A549 (cell line): ENCODE measurements at regions not wholly inside any gene's neighbourhood (a gene's known extent, or its start where the extent isn't known, plus 50 kb on each side); places are given as distances from the start of the nearest gene placed in this dataset.
A peak's percentile ranks its signal among the peaks of the same experiment; 100 is the strongest.

ENCODE experiments used
- ATAC-seq, 2 experiments: fragments of 200-7000 bp in 1 of 2; fragments of >200 bp in 1 of 2; cut with Nextera tagmentation in 1 of 2; cut with Tn5 transposase in 1 of 2; 3 replicates each; pipeline versions ENCODE4 v1.8.0 to v1.9.1; 2018 to 2020; ENCODE audit warnings: mild to moderate bottlenecking in 1 of 2, moderate library complexity in 1 of 2
- CTCF ChIA-PET: fragments of 300-600 bp; sonication (Branson Sonifier 250); formaldehyde crosslinking; extraction: SDS; loops from one replicate; lab custom pipeline; 2021; ENCODE audit warnings: antibody characterized with exemption, inconsistent platforms; lab: Yijun Ruan, JAX
- POLR2A ChIA-PET: fragments of 350-600 bp; formaldehyde crosslinking; extraction: SDS; loops from one replicate; lab custom pipeline; 2021; ENCODE audit warnings: antibody characterized with exemption, inconsistent platforms; lab: Yijun Ruan, JAX
- DNase-seq, 2 experiments: peaks; one replicate each; pipeline versions ENCODE4 v3.0.0 to v3.0.0-alpha.2; 2011 to 2016; ENCODE audit warnings: low read depth in 1 of 2, low spot score in 1 of 2
- FAIRE-seq: peaks from 2 replicates; lab custom pipeline; 2011; peaks lifted over from hg19 to GRCh38; lab: Jason Lieb, UNC
- H3K27ac ChIP-seq, 2 experiments: fragments of >200 bp; sonication (Bioruptor Twin); formaldehyde crosslinking; 3 replicates each; pipeline ENCODE4 v1.5.1; 2016 to 2017
- H3K4me1 ChIP-seq: fragments of >200 bp; sonication (Bioruptor Twin); formaldehyde crosslinking; 3 replicates; pipeline ENCODE4 v1.6.1; 2016
- H3K4me2 ChIP-seq: fragments of >200 bp; sonication (Bioruptor Twin); formaldehyde crosslinking; 3 replicates; pipeline ENCODE4 v1.6.1; 2016
- H3K4me3 ChIP-seq: fragments of >200 bp; sonication (Bioruptor Twin); formaldehyde crosslinking; 3 replicates; pipeline ENCODE4 v1.5.1; 2016
- H3K9me3 ChIP-seq: fragments of >200 bp; sonication (Bioruptor Twin); formaldehyde crosslinking; 3 replicates; pipeline ENCODE4 v1.6.1; 2016
- BCL3 ChIP-seq: fragments of >200 bp; sonication (Bioruptor Twin); formaldehyde crosslinking; IDR thresholded peaks from 3 replicates; pipeline ENCODE4 v1.6.1; 2016
- BHLHE40 ChIP-seq: IDR thresholded peaks from 2 replicates; pipeline ENCODE4 v1.6.1; 2012; ENCODE audit warnings: low read depth, low read length, inconsistent platforms
- CHD4 ChIP-seq: fragments of 200-600 bp; sonication (generic); IDR thresholded peaks from 2 replicates; pipeline ENCODE4 v1.6.1; 2016; ENCODE audit warnings: antibody characterized with exemption, mild to moderate bottlenecking, borderline replicate concordance
- CTCF ChIP-seq: fragments of >200 bp; sonication (Bioruptor Twin); formaldehyde crosslinking; IDR thresholded peaks from 3 replicates; pipeline ENCODE4 v1.5.1; 2016
- EHMT2 ChIP-seq: fragments of 200-600 bp; sonication (generic); IDR thresholded peaks from 2 replicates; pipeline ENCODE4 v1.6.1; 2016; ENCODE audit warnings: antibody characterized with exemption, low read depth, mild to moderate bottlenecking, moderate library complexity
- ESRRA ChIP-seq: fragments of 150-350 bp; IDR thresholded peaks from 2 replicates; pipeline ENCODE4 v1.6.1; 2014; ENCODE audit warnings: mild to moderate bottlenecking, low read length, borderline replicate concordance
- HMGXB4 ChIP-seq: fragments of 250-450 bp; sonication (Bioruptor Pico); IDR thresholded peaks from 2 replicates; pipeline ENCODE4 v1.5.0; 2021; ENCODE audit warnings: mild to moderate bottlenecking, moderate library complexity, borderline replicate concordance
- HOXA7 ChIP-seq: fragments of 250-450 bp; sonication (Bioruptor Pico); IDR thresholded peaks from 2 replicates; pipeline ENCODE4 v1.5.0; 2020; ENCODE audit warnings: mild to moderate bottlenecking, moderate library complexity
- JUN ChIP-seq, 2 experiments: fragments of >200 bp; sonication (Bioruptor Twin); formaldehyde crosslinking; IDR thresholded peaks; 2 replicates in 1 of 2; 3 replicates in 1 of 2; pipeline ENCODE4 v1.6.1; 2016 to 2017
- KDM1A ChIP-seq: fragments of 200-600 bp; sonication (generic); IDR thresholded peaks from 2 replicates; pipeline ENCODE4 v1.6.1; 2016; ENCODE audit warnings: low read depth, mild to moderate bottlenecking
- MAFK ChIP-seq: fragments of 450-650 bp; IDR thresholded peaks from 2 replicates; pipeline ENCODE4 v1.6.1; 2014; ENCODE audit not compliant: partially characterized antibody
- MAX ChIP-seq: IDR thresholded peaks from 2 replicates; pipeline ENCODE4 v1.6.1; 2012
- MAZ ChIP-seq: fragments of 150-350 bp; IDR thresholded peaks from 2 replicates; pipeline ENCODE4 v1.6.1; 2014; ENCODE audit warnings: antibody characterized with exemption, low read depth, low read length, borderline replicate concordance
- MYC ChIP-seq: IDR thresholded peaks from 2 replicates; pipeline ENCODE4 v1.6.1; 2012; ENCODE audit warnings: mild to moderate bottlenecking, inconsistent platforms, low read length, improper control_type of control experiment, borderline replicate concordance
- NPAS2 ChIP-seq: fragments of 250-450 bp; sonication (Bioruptor Pico); IDR thresholded peaks from 2 replicates; pipeline ENCODE4 v1.8.0; 2022; ENCODE audit warnings: mild to moderate bottlenecking, moderate library complexity, borderline replicate concordance
- NR3C1 ChIP-seq: fragments of >200 bp; sonication (Bioruptor Twin); formaldehyde crosslinking; IDR thresholded peaks from 3 replicates; pipeline ENCODE4 v1.6.1; 2017
- PHF8 ChIP-seq: fragments of 200-600 bp; sonication (generic); IDR thresholded peaks from 2 replicates; pipeline ENCODE4 v1.6.1; 2016; ENCODE audit warnings: low read depth, mild to moderate bottlenecking, antibody characterized with exemption, moderate library complexity, borderline replicate concordance
- POLR2AphosphoS2 ChIP-seq: conservative IDR thresholded peaks from 2 replicates; pipeline ENCODE4 v1.6.1; 2012; ENCODE audit warnings: low read length, improper control_type of control experiment, inconsistent platforms
- RAD21 ChIP-seq, 2 experiments: fragments of >200 bp in 1 of 2; sonication (Bioruptor Twin) in 1 of 2; formaldehyde crosslinking in 1 of 2; IDR thresholded peaks in 1 of 2; conservative IDR thresholded peaks in 1 of 2; 2 replicates in 1 of 2; 3 replicates in 1 of 2; pipeline ENCODE4 v1.6.1; 2012 to 2018; ENCODE audit warnings: inconsistent platforms in 1 of 2
- RARB ChIP-seq: fragments of 250-450 bp; sonication (Bioruptor Pico); IDR thresholded peaks from 2 replicates; pipeline ENCODE4 v1.8.0; 2021; ENCODE audit warnings: mild to moderate bottlenecking, moderate library complexity
- RCOR1 ChIP-seq: fragments of 150-350 bp; IDR thresholded peaks from 2 replicates; pipeline ENCODE4 v1.6.1; 2014; ENCODE audit warnings: antibody characterized with exemption, low read length, low read depth
- RFX5 ChIP-seq: fragments of 450-650 bp; IDR thresholded peaks from 2 replicates; pipeline ENCODE4 v1.7.1; 2014; ENCODE audit warnings: antibody characterized with exemption, mild to moderate bottlenecking, moderate library complexity
- SMC3 ChIP-seq: fragments of >200 bp; sonication (Bioruptor Twin); formaldehyde crosslinking; IDR thresholded peaks from 3 replicates; pipeline ENCODE4 v1.6.1; 2018; ENCODE audit warnings: inconsistent platforms
- TFCP2L1 ChIP-seq: fragments of 250-450 bp; sonication (Bioruptor Pico); IDR thresholded peaks from 2 replicates; pipeline ENCODE4 v1.5.0; 2021; ENCODE audit warnings: mild to moderate bottlenecking
- TP53 ChIP-seq: fragments of 250-450 bp; sonication (Bioruptor Pico); IDR thresholded peaks from 2 replicates; pipeline ENCODE4 v1.5.0; 2021; ENCODE audit warnings: mild to moderate bottlenecking, moderate library complexity
- ZC3H11A ChIP-seq: fragments of 450-650 bp; IDR thresholded peaks from 2 replicates; pipeline ENCODE4 v1.6.1; 2014; ENCODE audit warnings: antibody characterized with exemption, mild to moderate bottlenecking
- ZFP36 ChIP-seq: fragments of 450-650 bp; IDR thresholded peaks from 2 replicates; pipeline ENCODE4 v1.6.1; 2014; ENCODE audit warnings: borderline replicate concordance; ENCODE audit not compliant: partially characterized antibody
- WGBS: methylation state at CpG from one replicate; pipeline ENCODE4 v1.1.6; 2017; ENCODE audit errors: missing lambda C conversion rate; 5-methylcytosine and 5-hydroxymethylcytosine counted together

GRCh38 chr12:131443019-131444000 lies 267.6 kb upstream of the SFSWAP start:
- FAIRE-seq (no peak), DNase-seq (no peak), ATAC-seq (no peak)
- no peak overlapping the region for H3K27ac ChIP-seq
- H3K4me3 ChIP-seq = no peak overlapping the region
- ChIA-PET CTCF (interaction anchor here (2.6 kb wide), 1 partner anchor 12 kb away, joined by 8 read pairs; no protein-coding TSS in a partner anchor), POLR2A (no interaction called here)
- TF ChIP-seq POLR2AphosphoS2 = no peak
- no peak for TF ChIP-seq TFCP2L1 (CRISPR knock-in tag)
- no peak for TF ChIP-seq NPAS2 (CRISPR knock-in tag)
- no peak for TF ChIP-seq EHMT2
- no peak for TF ChIP-seq ZFP36
- no peak for TF ChIP-seq BCL3
- TF ChIP-seq RAD21 (conservative IDR thresholded peaks at IDR 0.05 in 1 of 2, IDR thresholded peaks at IDR 0.05 in 1 of 2) = no peak
- no peak for TF ChIP-seq KDM1A
- no peak for TF ChIP-seq MAFK
- no peak for TF ChIP-seq MAZ
- no peak for TF ChIP-seq MYC
- no peak for TF ChIP-seq CHD4
- TF ChIP-seq CTCF = no peak
- TF ChIP-seq JUN (IDR thresholded peaks at IDR 0.05) = no peak
- no peak for TF ChIP-seq TP53 (CRISPR knock-in tag)
- TF ChIP-seq HOXA7 (CRISPR knock-in tag) = no peak
- no peak for TF ChIP-seq NR3C1
- TF ChIP-seq SMC3 = no peak
- TF ChIP-seq RFX5 = no peak
- TF ChIP-seq ZC3H11A = no peak
- no peaks in the 10 kb centered on the region for H3K9me3 ChIP-seq
- H3K4me2 ChIP-seq = no peak overlapping the region
- 90% methylated on average over 30 of the region's 36 CpGs for WGBS
- H3K4me1 ChIP-seq = no peaks in the 10 kb centered on the region

GRCh38 chr12:131444220-131445164 lies 266.4 kb upstream of the SFSWAP start:
- no peak for TF ChIP-seq HMGXB4 (CRISPR knock-in tag)
- no peak for TF ChIP-seq MAX
- TF ChIP-seq POLR2AphosphoS2 = no peak
- TF ChIP-seq RCOR1 = no peak
- no peak for TF ChIP-seq PHF8
- TF ChIP-seq BHLHE40 = no peak
- no peak for TF ChIP-seq ESRRA
- no peak for TF ChIP-seq RARB (CRISPR knock-in tag)
- no peak for TF ChIP-seq KDM1A
- TF ChIP-seq RAD21 (conservative IDR thresholded peaks at IDR 0.05 in 1 of 2, IDR thresholded peaks at IDR 0.05 in 1 of 2) = no peak
- TF ChIP-seq, all 56 proteins: peak for 0
- Histone ChIP-seq H3K9me3 (peaks cover 9% of the 10 kb centered on the region; the same call in 1 of the 3 replicates), H3K4me3 (no peak overlapping the region), H3K4me2 (no peak overlapping the region), H3K4me1 (no peaks in the 10 kb centered on the region), H3K27ac (peak overlapping the region in 1 of 2 experiments; percentile 8; a peak in 1 of 6 replicates)
- ChIA-PET POLR2A (no interaction called here), CTCF (interaction anchor here (2.6 kb wide), 1 partner anchor 11 kb away, joined by 8 read pairs; no protein-coding TSS in a partner anchor)
- FAIRE-seq (no peak), ATAC-seq (no peak), DNase-seq (no peak)
- 93% methylated on average over 21 of the region's 24 CpGs for WGBS
